ENCODE measurements at regions not wholly inside any gene's neighbourhood (a gene's known extent, or its start where the extent isn't known, plus 50 kb on each side); places are given as distances from the start of the nearest gene placed in this dataset.
A peak's percentile ranks its signal among the peaks of the same experiment; 100 is the strongest.
"Not testable (repeated sequence)": the region's sequence is repeated elsewhere in the genome, so short reads cannot be mapped to it uniquely, and the experiment has no call there.

- no peak for DNase-seq
These were observed 566.6 kb downstream of the GOLGA6L6 start for GRCh38 chr15:19974998-19975397.

GRCh38 chr15:19973718-19974117 lies 567.9 kb downstream of the GOLGA6L6 start:
- no peak for DNase-seq

GRCh38 chr15:19972582-19972981 lies 569.0 kb downstream of the GOLGA6L6 start:
- DNase-seq = not testable (repeated sequence)

GRCh38 chr15:19965574-19965973 lies 576.0 kb downstream of the GOLGA6L6 start:
- DNase-seq = not testable (repeated sequence)

- not testable (repeated sequence) for DNase-seq
These were observed 577.1 kb downstream of the GOLGA6L6 start for GRCh38 chr15:19964480-19964879.

GRCh38 chr15:19956124-19956796 lies 585.3 kb downstream of the GOLGA6L6 start:
- DNase-seq = no peak

GRCh38 chr15:19944261-19944888 lies 597.2 kb downstream of the GOLGA6L6 start:
- DNase-seq = no peak

- no peak for DNase-seq
These were observed 598.1 kb downstream of the GOLGA6L6 start for GRCh38 chr15:19943515-19943914.

- not testable (repeated sequence) for DNase-seq
These were observed 638.3 kb downstream of the GOLGA6L6 start for GRCh38 chr15:19903281-19903680.

GRCh38 chr15:19902388-19902787 lies 639.2 kb downstream of the GOLGA6L6 start:
- not testable (repeated sequence) for DNase-seq

- not testable (repeated sequence) for DNase-seq
These were observed 640.2 kb downstream of the GOLGA6L6 start for GRCh38 chr15:19901414-19901813.

GRCh38 chr15:19899021-19899824 lies 642.4 kb downstream of the GOLGA6L6 start:
- DNase-seq = no peak

GRCh38 chr15:19888811-19889210 lies 652.8 kb downstream of the GOLGA6L6 start:
- peak; percentile 1 to 2 for DNase-seq

- not testable (repeated sequence) for DNase-seq
These were observed 697.5 kb downstream of the GOLGA6L6 start for GRCh38 chr15:19844061-19844460.

Data from NCI-H524 (cell line).